Nephron (organoid): ENCODE measurements at regions not wholly inside any gene's neighbourhood (a gene's known extent, or its start where the extent isn't known, plus 50 kb on each side); places are given as distances from the start of the nearest gene placed in this dataset.

Experiments used
- H3K27ac Mint-ChIP-seq, 3 experiments: 2 replicates each; pipeline ENCODE4 v1.8.0; 2020; ENCODE audit warnings: mixed read lengths in 3 of 3, mild to moderate bottlenecking in 2 of 3, moderate library complexity in 1 of 3
- H3K27me3 Mint-ChIP-seq: 2 replicates; pipeline ENCODE4 v1.8.0; 2021; ENCODE audit warnings: low read depth, mild to moderate bottlenecking, moderate library complexity, mixed read lengths
- H3K36me3 Mint-ChIP-seq: 2 replicates; pipeline ENCODE4 v1.8.0; 2020; ENCODE audit warnings: low read depth, mixed read lengths
- H3K4me1 Mint-ChIP-seq: 2 replicates; pipeline ENCODE4 v1.8.0; 2020; ENCODE audit warnings: mixed read lengths
- H3K4me3 Mint-ChIP-seq, 3 experiments: 2 replicates each; pipeline ENCODE4 v1.8.0; 2020; ENCODE audit warnings: mild to moderate bottlenecking in 3 of 3, mixed read lengths in 3 of 3, moderate library complexity in 2 of 3
- H3K9me3 Mint-ChIP-seq: 2 replicates; pipeline ENCODE4 v1.8.0; 2020; ENCODE audit warnings: mixed read lengths
- TF ChIP-seq, protein P1 (sequence below), 3 experiments: fragments of 200-600 bp; sonication (generic); IDR thresholded peaks; one replicate each; pipeline ENCODE4 v1.5.0; 2021; ENCODE audit warnings: antibody characterized with exemption in 3 of 3; ENCODE audit not compliant: unreplicated experiment in 3 of 3

DNA sequence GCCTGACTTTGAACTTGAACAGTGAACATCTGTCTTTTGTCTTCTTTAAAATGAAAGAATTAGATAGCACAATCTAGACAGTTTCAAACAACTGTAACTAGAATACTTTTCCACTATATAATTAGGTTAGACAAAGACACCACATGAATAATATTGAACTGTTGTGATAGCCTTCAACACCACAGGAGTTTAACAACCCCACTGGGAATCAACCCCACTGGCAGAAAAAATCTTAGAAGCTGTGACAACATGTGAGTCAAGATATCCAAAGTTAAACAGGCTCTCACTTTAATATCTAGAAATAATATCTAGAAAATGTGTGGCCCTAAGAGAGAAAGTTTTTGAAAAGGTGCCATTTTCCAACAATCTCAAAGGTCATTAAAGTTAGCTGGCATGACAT lies 64.4 kb upstream of the PRICKLE2 start:
- no peak overlapping the region for H3K27ac Mint-ChIP-seq
- no peak overlapping the region for H3K4me3 Mint-ChIP-seq
- no peaks in the 10 kb centered on the region for H3K27me3 Mint-ChIP-seq
- H3K9me3 Mint-ChIP-seq: peaks cover 2% of the 10 kb centered on the region
- H3K4me1 Mint-ChIP-seq: peaks cover 18% of the 10 kb centered on the region
- TF ChIP-seq, protein P1, sequence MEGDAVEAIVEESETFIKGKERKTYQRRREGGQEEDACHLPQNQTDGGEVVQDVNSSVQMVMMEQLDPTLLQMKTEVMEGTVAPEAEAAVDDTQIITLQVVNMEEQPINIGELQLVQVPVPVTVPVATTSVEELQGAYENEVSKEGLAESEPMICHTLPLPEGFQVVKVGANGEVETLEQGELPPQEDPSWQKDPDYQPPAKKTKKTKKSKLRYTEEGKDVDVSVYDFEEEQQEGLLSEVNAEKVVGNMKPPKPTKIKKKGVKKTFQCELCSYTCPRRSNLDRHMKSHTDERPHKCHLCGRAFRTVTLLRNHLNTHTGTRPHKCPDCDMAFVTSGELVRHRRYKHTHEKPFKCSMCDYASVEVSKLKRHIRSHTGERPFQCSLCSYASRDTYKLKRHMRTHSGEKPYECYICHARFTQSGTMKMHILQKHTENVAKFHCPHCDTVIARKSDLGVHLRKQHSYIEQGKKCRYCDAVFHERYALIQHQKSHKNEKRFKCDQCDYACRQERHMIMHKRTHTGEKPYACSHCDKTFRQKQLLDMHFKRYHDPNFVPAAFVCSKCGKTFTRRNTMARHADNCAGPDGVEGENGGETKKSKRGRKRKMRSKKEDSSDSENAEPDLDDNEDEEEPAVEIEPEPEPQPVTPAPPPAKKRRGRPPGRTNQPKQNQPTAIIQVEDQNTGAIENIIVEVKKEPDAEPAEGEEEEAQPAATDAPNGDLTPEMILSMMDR (IDR thresholded peaks at IDR 0.05; ENCODE audit: unreplicated experiment in 3 of 3): no peak
- H3K36me3 Mint-ChIP-seq: no peaks in the 10 kb centered on the region

DNA sequence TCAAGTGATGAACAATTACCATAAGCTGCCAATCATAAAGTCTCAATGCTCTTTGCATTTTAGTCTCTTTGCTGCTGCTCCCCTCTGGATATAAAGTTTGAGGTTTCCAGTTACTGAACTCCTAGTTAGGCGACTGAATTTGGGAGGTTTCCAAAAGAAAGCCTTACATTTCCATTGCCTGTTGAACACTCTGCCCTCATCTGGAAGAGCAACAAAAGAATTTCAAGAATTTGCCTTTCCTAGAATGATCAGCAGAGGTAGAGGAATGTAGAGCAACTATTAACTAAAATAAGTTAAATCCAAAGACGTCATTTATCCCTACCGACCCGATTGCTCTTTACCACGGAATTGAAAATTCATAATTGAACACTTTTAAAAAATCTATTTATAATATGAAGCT lies 53.4 kb upstream of the PRICKLE2 start:
- peak overlapping the region in 2 of 3 experiments; percentile 63 to 69 for H3K27ac Mint-ChIP-seq
- H3K9me3 Mint-ChIP-seq: peaks cover under 1% of the 10 kb centered on the region
- peaks cover 5% of the 10 kb centered on the region for H3K36me3 Mint-ChIP-seq
- H3K4me3 Mint-ChIP-seq: no peak overlapping the region
- peaks cover 16% of the 10 kb centered on the region for H3K4me1 Mint-ChIP-seq
- TF ChIP-seq, protein P1 (IDR thresholded peaks at IDR 0.05; ENCODE audit: unreplicated experiment in 3 of 3): no peak
- no peaks in the 10 kb centered on the region for H3K27me3 Mint-ChIP-seq

DNA sequence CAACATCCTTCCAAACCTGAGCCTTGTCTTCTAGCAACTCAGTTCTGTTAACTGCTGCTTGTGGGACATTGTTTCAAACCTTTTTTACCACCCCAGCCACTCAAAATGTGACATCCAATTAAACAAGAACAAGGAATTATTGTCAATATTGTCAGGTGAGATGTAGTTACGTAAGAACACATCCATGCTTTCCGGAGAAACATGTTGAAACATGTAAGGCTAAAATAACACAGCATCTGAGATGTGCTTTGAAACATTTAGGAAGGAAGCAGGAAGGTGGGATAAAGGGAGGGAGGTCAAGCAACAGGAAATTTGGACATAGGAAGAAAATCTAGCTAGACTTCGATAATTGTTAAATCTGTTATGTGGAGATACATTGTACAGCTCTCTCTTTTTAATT lies 50.9 kb upstream of the PRICKLE2 start:
- Mint-ChIP-seq H3K9me3 (no peaks in the 10 kb centered on the region), H3K27ac (peak overlapping the region in 2 of 3 experiments; percentile 10 to 22), H3K4me3 (no peak overlapping the region), H3K4me1 (peaks cover 16% of the 10 kb centered on the region), H3K36me3 (peaks cover 5% of the 10 kb centered on the region), H3K27me3 (no peaks in the 10 kb centered on the region)
- TF ChIP-seq, protein P1 (IDR thresholded peaks at IDR 0.05; ENCODE audit: unreplicated experiment in 3 of 3): no peak
